ENCODE measurements at regions not wholly inside any gene's neighbourhood (a gene's known extent, or its start where the extent isn't known, plus 50 kb on each side); places are given as distances from the start of the nearest gene placed in this dataset.

DNA sequence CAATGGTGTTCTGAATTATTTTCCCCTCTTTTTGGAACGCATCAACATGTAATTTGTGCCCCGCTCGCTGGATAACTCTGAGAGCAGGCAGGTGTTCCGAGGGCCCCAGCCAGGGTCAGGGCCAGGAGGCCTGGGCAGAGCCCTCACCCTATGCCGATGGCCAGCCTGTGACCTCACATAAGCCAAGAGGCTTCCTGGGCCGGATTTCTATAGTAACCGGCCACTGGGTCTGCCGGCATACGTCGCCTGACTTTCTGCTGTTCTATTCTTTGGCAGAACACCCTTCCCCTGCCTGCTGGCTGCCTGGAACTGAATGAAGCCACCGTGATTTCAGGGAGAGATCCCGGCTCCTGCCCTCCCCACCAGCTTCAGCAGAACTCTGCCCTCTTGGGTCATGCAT is 375.2 kb downstream of the SHANK2 start:
- H3K79me2 ChIP-seq (ENCODE audit: insufficient read depth, low read length), result no peaks in the 10 kb centered on the region
- ATAC-seq (ENCODE audit: insufficient read depth, low read depth) (no peak), DNase-seq (no peak)
- no peak overlapping the region for H3K9ac ChIP-seq (ENCODE audit: low read depth, low read length)
- H3K4me3 ChIP-seq (ENCODE audit: low read depth in 1 of 2, low read length in 2 of 2), result no peak overlapping the region
- no peak overlapping the region for H3K4me2 ChIP-seq (ENCODE audit: insufficient read depth, low read length)
- H4K20me1 ChIP-seq (ENCODE audit: insufficient read depth, low read length), result no peaks in the 10 kb centered on the region
- no peaks in the 10 kb centered on the region for H3K9me3 ChIP-seq (ENCODE audit: insufficient read depth, low read length, severe bottlenecking)
- no peak overlapping the region for H3K27ac ChIP-seq (ENCODE audit: low read length)
- TF ChIP-seq EZH2 (IDR thresholded peaks at IDR 0.05; ENCODE audit: borderline replicate concordance, low read depth, low read length, severe bottlenecking), result no peak
- TF ChIP-seq, protein P1, sequence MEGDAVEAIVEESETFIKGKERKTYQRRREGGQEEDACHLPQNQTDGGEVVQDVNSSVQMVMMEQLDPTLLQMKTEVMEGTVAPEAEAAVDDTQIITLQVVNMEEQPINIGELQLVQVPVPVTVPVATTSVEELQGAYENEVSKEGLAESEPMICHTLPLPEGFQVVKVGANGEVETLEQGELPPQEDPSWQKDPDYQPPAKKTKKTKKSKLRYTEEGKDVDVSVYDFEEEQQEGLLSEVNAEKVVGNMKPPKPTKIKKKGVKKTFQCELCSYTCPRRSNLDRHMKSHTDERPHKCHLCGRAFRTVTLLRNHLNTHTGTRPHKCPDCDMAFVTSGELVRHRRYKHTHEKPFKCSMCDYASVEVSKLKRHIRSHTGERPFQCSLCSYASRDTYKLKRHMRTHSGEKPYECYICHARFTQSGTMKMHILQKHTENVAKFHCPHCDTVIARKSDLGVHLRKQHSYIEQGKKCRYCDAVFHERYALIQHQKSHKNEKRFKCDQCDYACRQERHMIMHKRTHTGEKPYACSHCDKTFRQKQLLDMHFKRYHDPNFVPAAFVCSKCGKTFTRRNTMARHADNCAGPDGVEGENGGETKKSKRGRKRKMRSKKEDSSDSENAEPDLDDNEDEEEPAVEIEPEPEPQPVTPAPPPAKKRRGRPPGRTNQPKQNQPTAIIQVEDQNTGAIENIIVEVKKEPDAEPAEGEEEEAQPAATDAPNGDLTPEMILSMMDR (IDR thresholded peaks at IDR 0.05; ENCODE audit: borderline replicate concordance, extremely low read depth, low read length, poor library complexity, severe bottlenecking), result no peak
- H2AFZ ChIP-seq (ENCODE audit: low read depth, low read length), result no peak overlapping the region
- no peaks in the 10 kb centered on the region for H3K27me3 ChIP-seq (ENCODE audit: insufficient read depth, low read length, poor library complexity)
- H3K4me1 ChIP-seq (ENCODE audit: insufficient read depth, low read length), result no peaks in the 10 kb centered on the region
- no peaks in the 10 kb centered on the region for H3K36me3 ChIP-seq (ENCODE audit: insufficient read depth, low read length)

DNA sequence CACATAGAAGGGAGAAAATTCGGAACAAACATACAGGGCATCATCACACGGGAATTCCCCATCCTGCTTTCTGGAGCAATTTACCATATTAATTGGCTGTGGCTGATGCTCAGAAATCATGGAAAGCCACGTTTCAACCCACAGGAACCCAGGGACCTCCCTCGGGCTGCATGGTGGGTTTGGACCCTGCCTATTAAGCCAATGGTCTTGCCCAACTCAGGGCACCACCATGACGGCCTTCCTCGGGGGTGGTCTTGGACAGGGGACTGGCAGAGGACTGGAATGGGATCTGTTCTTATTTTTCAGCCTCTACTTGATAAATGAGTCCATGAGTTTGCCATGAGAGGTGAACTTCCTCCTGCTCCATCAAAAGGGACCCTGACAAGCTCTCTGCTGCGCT is 374.0 kb downstream of the SHANK2 start:
- Histone ChIP-seq H3K4me2 (ENCODE audit: insufficient read depth, low read length) (no peak overlapping the region), H3K27me3 (ENCODE audit: insufficient read depth, low read length, poor library complexity) (no peaks in the 10 kb centered on the region), H3K9me3 (ENCODE audit: insufficient read depth, low read length, severe bottlenecking) (no peaks in the 10 kb centered on the region), H3K27ac (ENCODE audit: low read length) (no peak overlapping the region), H2AFZ (ENCODE audit: low read depth, low read length) (no peak overlapping the region), H3K4me3 (ENCODE audit: low read depth in 1 of 2, low read length in 2 of 2) (no peak overlapping the region), H3K36me3 (ENCODE audit: insufficient read depth, low read length) (no peaks in the 10 kb centered on the region), H3K9ac (ENCODE audit: low read depth, low read length) (no peak overlapping the region), H4K20me1 (ENCODE audit: insufficient read depth, low read length) (no peaks in the 10 kb centered on the region), H3K79me2 (ENCODE audit: insufficient read depth, low read length) (no peaks in the 10 kb centered on the region), H3K4me1 (ENCODE audit: insufficient read depth, low read length) (no peaks in the 10 kb centered on the region)
- TF ChIP-seq, protein P1 (IDR thresholded peaks at IDR 0.05; ENCODE audit: borderline replicate concordance, extremely low read depth, low read length, poor library complexity, severe bottlenecking), result no peak
- no peak for TF ChIP-seq EZH2 (IDR thresholded peaks at IDR 0.05; ENCODE audit: borderline replicate concordance, low read depth, low read length, severe bottlenecking)
- ATAC-seq (ENCODE audit: insufficient read depth, low read depth) (no peak), DNase-seq (no peak)

DNA sequence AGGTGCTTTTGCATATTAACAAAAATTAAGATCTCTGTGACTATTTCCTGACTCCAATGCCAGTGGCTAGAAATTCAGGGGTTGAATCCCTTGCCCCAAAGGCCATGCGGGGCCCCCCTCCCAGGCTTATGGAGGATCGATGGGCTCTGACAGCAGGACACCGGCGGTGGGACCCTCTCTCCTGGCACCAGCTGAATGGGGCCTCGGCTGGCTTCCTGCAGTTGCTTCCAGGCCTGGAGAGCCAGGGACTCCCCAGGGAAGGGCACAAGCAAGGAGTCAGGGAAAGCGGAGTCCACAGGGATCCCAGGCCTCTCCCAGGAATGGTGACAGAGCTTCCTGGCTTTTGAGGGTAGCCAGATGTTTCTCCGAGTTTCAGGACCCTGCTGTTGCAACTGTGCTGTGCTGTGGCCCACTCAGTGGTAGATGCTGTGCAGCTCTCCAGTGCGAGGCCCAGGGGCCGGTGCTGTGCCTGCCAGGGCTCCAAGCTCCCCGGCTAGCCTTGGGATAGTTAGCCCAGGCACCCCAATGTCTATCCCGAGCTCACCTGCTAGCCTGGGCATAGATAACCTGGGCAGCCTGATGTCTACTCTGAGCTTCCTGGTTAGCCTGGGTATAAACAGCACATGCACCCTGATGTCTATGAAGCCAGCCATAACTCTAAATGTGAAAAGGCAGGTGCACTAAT is 372.6 kb downstream of the SHANK2 start:
- DNase-seq, result no peak
- no peaks in the 10 kb centered on the region for H3K4me1 ChIP-seq (ENCODE audit: insufficient read depth, low read length)
- no peaks in the 10 kb centered on the region for H3K36me3 ChIP-seq (ENCODE audit: insufficient read depth, low read length)
- H3K79me2 ChIP-seq (ENCODE audit: insufficient read depth, low read length), result no peaks in the 10 kb centered on the region
- H3K4me2 ChIP-seq (ENCODE audit: insufficient read depth, low read length), result no peak overlapping the region
- no peaks in the 10 kb centered on the region for H3K9me3 ChIP-seq (ENCODE audit: insufficient read depth, low read length, severe bottlenecking)
- H2AFZ ChIP-seq (ENCODE audit: low read depth, low read length), result no peak overlapping the region
- H3K27me3 ChIP-seq (ENCODE audit: insufficient read depth, low read length, poor library complexity), result no peaks in the 10 kb centered on the region
- no peak overlapping the region for H3K9ac ChIP-seq (ENCODE audit: low read depth, low read length)
- H3K4me3 ChIP-seq (ENCODE audit: low read depth in 1 of 2, low read length in 2 of 2), result no peak overlapping the region
- no peak for ATAC-seq (ENCODE audit: insufficient read depth, low read depth)
- TF ChIP-seq, protein P1 (IDR thresholded peaks at IDR 0.05; ENCODE audit: borderline replicate concordance, extremely low read depth, low read length, poor library complexity, severe bottlenecking), result no peak
- TF ChIP-seq EZH2 (IDR thresholded peaks at IDR 0.05; ENCODE audit: borderline replicate concordance, low read depth, low read length, severe bottlenecking), result no peak
- H4K20me1 ChIP-seq (ENCODE audit: insufficient read depth, low read length), result no peaks in the 10 kb centered on the region
- H3K27ac ChIP-seq (ENCODE audit: low read length), result no peak overlapping the region
